Superior temporal gyrus (tissue), 1 donor: ENCODE measurements at regions not wholly inside any gene's neighbourhood (a gene's known extent, or its start where the extent isn't known, plus 50 kb on each side); places are given as distances from the start of the nearest gene placed in this dataset.
A peak's percentile ranks its signal among the peaks of the same experiment; 100 is the strongest.
"Not testable (repeated sequence)": the region's sequence is repeated elsewhere in the genome, so short reads cannot be mapped to it uniquely, and the experiment has no call there.

Experiments used
- DNase-seq: peaks from one replicate; pipeline ENCODE4 v3.0.0-alpha.2; 2016; ENCODE audit errors: extremely low spot score

GRCh38 chr9:31144614-31145013 is 1239.8 kb upstream of the ACO1 start:
- no peak for DNase-seq

- DNase-seq: no peak
These were observed 1237.8 kb upstream of the ACO1 start for GRCh38 chr9:31146485-31147166.

DNA sequence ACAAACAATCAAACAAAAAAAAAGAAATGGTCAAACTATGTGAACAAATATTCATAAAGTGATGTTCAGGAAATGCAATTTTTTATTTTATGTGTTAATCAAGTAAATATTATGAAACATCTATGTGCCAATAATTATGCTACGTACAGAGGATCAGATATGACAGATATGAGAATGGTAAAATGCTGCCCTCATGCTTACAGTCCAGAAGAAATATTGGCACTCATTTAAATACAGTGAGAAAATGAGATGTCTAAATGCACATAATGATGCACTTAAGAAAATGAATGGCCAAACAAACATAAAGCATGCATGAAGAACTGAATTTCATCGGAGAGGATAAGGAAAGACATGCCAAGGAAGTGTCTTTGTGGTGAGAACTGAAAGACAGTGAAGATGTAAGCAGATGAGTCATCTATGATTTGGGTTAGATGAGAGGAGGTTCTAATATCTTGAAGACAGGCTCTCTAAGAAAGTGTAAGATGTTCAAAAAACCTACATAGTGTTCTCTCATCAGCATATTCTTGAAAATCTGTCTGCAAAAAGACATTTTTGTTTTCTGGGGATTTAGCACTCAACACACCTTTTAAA is 1231.1 kb upstream of the ACO1 start:
- DNase-seq: peak; percentile 26

GRCh38 chr9:31166516-31166915 is 1217.9 kb upstream of the ACO1 start:
- DNase-seq: no peak

GRCh38 chr9:31168161-31168560 is 1216.3 kb upstream of the ACO1 start:
- no peak for DNase-seq

GRCh38 chr9:31174681-31175080 is 1209.8 kb upstream of the ACO1 start:
- DNase-seq: no peak

DNA sequence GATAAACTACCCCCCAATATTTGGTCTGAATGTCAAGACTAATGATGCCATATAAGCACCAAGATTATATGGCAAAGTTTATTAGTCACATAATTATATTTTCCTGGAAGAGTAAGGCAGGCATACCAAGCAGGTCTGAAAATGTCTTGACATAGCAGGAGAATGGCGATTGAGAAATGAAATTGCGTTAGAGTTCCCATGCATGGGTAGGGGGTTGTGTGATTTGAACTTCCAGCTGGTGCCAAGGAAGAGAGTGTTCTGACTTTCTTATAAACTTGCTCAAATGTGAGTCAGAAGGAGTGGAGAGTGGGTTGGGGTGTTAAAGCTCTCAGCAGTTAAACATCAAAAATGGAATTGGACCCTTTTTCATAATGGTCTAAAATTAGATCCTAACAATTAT is 1200.6 kb upstream of the ACO1 start:
- DNase-seq: peak; percentile 30

- no peak for DNase-seq
These were observed 1198.6 kb upstream of the ACO1 start for GRCh38 chr9:31185831-31186230.

DNA sequence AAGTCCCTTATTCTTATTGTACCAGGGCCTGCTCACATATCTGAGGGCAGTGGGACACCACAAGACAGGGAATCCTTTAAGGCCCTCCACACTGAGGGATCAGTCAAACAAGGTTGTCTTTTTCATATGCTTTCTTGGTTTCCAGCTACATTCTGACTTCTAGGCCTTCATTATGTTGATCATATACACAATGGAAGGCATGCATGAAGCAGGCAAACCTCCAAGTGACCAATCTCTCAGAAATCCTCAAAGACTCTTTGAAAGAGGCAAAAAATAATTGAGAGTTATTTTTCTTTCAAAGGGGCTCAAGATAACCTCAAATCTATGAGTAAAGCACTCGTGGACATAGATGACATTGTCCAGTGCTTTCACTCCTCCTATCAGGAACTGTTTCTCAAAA is 1195.9 kb upstream of the ACO1 start:
- no peak for DNase-seq

DNA sequence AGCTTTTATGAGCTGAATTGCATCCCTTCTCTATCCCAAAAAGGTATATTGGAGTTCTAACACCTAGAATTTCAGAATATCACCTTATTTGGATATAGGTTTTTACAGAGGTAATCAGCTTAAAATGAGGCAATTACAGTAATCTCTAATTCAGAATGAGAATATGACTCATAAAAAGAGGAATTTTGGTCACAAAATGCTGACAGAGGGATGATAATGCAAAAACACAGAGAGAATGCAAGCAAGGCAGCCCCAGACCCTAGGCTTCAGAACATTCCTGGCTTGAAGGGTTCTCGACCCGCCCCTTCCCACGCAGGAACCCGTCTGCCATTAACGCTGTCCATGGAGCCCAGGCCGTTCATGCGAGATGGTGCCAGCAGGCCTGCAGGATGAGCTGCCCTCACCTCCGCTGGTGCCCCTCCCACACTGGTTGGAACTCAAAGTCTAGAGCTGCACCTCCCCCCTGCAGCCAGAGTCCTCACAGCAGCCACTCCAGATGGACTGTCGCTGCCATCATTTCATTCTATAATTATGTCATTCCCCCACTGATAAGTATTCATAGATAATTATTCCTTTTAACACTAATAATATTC is 1173.4 kb upstream of the ACO1 start:
- DNase-seq: no peak

GRCh38 chr9:31229976-31230375 is 1154.5 kb upstream of the ACO1 start:
- DNase-seq: not testable (repeated sequence)

DNA sequence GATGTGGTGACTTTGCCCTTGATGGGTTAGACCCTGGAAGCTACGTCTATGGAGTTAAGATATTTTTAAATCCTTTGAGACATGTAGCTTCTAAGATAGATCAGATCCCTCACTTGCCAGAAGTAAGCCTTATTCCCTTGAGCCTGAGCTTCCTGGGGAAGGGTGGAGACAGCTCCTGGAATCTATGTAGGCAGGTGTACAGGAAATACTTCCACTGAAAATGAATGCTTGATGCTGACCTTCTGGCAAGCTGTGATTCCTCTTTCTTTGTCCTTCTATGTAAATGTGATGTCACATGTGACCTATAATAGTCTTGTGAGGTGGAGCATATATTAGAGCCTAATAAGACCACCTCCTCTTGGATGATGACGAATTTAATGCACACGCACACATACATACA is 1152.0 kb upstream of the ACO1 start:
- DNase-seq: no peak

GRCh38 chr9:31236344-31236743 is 1148.1 kb upstream of the ACO1 start:
- DNase-seq: no peak

- no peak for DNase-seq
These were observed 1141.1 kb upstream of the ACO1 start for GRCh38 chr9:31243386-31243785.

GRCh38 chr9:31248156-31248555 is 1136.3 kb upstream of the ACO1 start:
- DNase-seq: no peak

GRCh38 chr9:31251386-31251785 is 1133.1 kb upstream of the ACO1 start:
- no peak for DNase-seq

- DNase-seq: no peak
These were observed 1130.4 kb upstream of the ACO1 start for GRCh38 chr9:31253800-31254762.

DNA sequence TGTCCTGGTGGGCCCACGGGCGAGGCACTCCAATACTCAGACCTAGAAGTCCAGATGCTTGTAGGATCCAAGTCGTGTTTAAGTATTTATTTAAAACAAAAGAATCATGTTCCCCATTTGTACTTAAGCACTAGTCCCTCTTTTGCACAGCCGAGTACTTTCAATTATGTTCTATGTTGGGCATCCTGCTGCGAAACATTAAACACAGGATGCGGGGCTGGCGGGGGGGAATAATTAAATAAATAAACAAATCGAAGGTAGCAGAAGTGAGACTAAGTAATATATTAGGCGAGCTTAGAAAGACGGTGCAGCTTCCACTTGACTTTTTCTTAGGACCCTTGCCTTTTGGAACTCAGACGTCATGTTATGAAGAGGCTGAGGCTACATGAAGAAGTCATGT is 1129.2 kb upstream of the ACO1 start:
- DNase-seq: no peak

DNA sequence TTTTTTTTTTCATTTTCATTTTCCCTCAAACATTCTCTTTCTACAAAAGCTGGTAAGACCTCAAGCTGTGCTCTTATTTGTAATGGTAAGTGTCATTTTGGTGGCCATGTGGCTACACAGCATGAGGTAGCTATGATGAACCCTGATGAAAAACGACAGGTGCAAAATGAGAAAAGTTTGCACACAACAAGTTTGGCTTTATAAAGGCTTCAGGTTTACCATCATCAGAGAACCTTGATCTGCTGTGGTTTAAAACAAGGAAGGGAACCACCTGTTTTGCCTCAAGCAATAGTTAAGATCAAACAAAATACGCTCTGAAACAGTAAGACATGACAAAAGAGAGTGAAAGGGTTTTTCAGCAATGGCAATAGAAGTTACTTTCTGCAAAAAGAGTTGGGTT is 1124.6 kb upstream of the ACO1 start:
- no peak for DNase-seq

GRCh38 chr9:31272456-31273295 is 1111.8 kb upstream of the ACO1 start:
- DNase-seq: no peak

GRCh38 chr9:31275419-31275818 is 1109.0 kb upstream of the ACO1 start:
- DNase-seq: no peak
